HG03571 (cell line): ENCODE measurements at regions not wholly inside any gene's neighbourhood (a gene's known extent, or its start where the extent isn't known, plus 50 kb on each side); places are given as distances from the start of the nearest gene placed in this dataset.

Experiments used
- ATAC-seq: cut with Tn5 transposase; IDR thresholded peaks from one replicate; pipeline ENCODE4 v1.9.1; 2021; ENCODE audit not compliant: unreplicated experiment

- no peak for ATAC-seq
Measured at GRCh38 chr9:82208741-82209450, 220.3 kb downstream of the SPATA31D1 start.

DNA sequence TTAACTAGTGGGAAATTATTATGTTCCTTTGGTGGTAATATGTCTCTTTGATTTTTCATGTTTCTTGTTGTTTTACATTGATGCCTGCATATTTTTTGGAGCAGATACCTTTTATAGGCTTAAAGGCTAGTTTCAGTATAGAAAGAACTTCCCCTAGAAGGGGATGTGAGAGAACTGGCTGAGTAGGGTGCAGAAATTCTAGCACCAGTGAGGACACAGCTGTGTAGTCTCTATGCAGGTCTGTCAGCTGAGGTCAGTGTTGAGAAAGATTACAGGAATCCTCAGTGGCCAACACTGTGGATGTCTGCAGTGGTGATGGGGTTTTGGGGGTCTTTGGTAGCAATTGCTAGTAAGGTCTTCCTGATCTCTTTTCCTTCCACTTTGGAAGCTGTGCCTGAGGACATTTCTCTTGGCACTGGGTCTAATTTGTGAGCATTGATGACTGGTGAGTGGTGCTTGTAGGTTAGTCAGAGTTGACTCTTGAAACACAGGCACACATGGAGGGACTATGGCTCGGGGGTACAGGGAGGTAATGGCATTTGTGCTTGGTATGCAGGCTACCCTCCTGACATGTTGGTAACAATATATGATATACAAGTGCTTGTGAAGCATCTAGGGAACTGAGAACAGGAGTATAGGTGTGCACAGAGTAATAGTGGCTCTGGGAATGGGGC lies 221.4 kb downstream of the SPATA31D1 start:
- ATAC-seq: no peak

- no peak for ATAC-seq
Measured at GRCh38 chr9:82212885-82213284, 224.3 kb downstream of the SPATA31D1 start.

DNA sequence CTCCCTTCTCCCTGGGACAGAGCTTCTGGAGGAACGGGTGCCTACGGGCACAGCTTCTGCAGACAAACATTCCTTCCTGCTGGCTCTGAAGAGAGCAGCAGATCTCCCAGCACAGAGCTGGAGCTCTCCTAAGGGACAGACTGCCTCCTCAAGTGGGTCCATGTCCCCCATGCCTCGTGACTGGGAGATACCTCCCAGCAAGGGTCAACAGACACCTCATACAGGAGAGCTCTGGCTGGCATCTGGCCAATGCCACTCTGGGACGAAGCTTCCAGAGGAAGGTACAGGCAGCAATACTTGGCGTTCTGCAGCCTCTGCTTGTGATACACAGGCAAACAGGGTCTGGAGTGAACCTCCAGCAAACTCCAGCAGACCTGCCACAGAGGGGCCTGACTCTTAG lies 227.9 kb downstream of the SPATA31D1 start:
- no peak for ATAC-seq

DNA sequence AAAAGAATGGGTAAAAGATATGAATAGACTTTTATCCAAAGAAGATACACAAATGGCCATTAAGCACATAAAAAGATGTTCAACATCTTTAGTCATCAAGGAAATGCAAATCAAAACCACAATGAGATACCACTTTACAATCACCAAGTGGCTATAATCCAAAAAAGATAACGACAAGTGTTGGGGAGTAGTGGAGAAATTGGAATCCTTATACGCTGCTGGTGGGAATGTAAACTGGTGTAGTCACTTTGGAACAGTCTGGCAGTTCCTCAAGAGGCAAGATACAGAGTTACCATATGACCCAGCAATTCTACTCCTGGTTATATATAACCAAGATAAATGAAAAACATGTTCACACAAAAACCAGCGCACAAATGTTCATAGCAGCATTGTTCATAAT lies 234.9 kb downstream of the SPATA31D1 start:
- no peak for ATAC-seq

DNA sequence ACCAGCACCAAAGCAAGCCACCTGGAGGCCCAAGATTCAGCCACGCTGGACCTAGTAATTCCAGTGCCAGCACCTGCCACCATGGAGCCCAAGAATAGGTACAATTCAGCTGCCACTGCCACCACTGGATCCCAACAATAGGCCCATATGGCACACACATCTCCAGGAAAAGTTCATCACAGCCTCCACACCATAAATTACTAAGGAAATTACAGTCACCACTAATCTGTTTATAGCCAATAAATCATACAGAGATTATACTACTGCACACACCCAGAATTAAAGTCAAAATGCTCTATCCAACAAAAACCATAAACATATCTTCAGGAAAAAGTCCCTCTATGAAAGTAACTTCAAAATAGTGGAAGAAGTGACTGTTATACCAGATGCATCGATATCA lies 242.8 kb downstream of the SPATA31D1 start:
- no peak for ATAC-seq

DNA sequence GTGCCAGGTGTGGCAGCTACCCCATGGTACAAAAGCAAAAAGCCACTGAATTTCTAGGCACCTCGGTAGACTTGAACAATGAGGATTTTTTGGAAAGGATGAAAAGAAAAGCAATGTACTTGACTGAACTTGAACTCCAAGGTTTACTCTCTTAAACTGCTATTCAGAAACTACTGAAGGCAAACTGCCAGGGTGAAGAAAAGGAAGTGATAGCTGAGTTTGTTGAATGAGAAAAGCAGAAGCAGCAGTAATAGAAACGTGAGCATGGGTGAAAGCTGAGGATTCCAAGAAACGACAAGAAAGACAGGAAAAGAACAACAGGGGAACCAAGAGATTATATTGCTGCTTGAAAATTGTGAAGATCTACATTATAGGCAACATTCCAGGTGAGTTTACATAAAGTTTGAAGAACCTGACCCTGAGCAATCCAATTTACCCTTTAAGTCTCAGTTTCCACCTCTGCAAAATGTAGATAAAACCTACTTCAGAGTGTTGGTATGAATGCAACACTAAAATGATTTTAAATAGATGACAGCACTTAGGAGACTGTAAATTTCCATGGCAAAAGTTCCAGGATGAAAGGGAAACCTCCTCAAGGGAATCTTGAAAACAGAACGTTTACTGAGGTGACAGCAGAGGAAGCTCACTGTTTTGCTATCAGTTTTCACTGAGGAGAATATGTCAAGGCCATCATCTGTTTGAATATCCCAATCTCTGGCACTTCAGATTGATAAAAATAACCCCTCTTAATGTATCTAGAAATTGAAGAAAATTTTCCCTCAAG lies 245.8 kb downstream of the SPATA31D1 start:
- no peak for ATAC-seq

DNA sequence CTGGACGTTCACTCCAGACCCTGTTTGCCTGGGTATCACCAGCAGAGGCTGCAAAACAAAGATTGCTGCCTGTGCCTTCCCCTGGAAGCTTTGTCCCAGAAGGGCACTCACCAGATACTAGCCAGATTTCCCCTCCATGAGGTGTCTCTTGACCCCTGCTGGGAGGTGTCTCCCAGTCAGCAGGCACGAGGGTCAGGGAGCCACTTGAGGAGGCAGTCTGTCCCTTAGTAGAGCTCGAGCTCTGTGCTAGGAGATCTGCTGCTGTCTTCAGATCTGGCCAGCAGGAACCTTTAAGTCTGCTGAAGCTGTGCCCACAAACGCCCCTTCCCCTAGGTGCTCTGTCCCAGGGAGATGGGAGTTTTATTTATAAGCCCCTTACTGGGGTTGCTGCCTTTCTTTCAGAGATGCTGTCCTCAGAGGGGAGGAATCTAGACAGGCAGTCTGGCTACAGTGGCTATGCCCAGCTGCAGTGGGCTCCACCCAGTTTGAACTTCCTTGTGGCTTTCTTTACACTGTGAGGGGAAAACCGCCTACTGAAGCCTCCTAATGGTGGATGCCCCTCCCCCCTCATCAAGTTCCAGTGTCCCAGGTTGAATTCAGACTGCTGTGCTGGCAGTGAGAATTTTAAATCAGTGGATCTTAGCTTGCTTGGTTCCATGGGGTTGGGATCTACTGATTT lies 253.9 kb downstream of the SPATA31D1 start:
- ATAC-seq: no peak

DNA sequence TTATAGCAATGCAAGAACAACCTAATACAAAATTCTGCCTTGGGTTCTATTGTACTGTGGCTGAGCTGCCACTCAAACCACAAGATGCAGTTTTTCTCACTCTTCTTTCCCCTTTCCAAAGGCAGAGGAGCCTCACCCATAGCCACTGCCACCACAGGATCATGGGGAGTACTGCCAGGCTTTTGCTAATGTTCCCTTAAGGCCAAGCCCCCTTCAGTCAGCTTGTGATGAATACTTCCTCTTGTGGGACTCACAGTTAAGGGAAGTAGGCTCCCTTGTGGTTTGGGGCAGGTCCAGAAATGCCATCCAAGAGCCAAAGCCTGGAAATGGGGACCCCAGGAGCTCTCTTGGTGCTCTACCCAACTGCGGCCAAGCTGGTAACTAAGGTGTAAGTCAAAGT lies 258.7 kb downstream of the SPATA31D1 start:
- no peak for ATAC-seq

GRCh38 chr9:82252116-82252515 lies 263.5 kb downstream of the SPATA31D1 start:
- no peak for ATAC-seq

DNA sequence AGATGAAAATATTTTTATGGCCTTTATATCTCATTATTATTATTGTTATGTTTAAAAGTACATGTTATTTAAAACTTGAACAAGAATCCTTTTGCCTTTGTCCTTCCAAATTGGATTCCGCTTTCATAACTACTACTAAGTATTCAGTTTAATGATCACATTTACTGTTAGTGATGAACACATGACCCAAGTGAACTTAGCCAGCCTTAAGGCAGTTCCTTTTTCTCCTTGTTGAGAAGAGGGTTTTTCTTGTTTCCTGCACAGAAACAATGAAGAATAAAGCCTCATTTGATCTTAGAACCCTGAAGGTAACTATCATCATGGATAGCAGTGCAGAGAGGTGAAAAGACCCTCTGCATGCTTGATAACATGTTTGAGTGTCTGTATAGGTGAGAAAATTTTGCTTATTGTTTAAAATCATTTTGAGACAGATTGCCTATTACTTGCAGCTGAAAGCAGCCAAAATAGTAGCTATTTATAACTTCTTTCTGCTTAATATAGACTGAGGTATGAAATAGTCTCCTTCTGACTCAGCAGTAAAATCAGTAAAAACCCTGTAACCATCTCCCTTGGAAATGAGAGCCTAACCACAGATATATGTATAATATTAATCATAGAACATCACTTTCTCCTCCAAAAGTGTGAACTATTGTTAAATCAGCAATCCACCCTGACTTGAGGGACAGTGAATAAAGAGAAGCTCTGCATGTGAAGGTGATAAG lies 266.2 kb downstream of the SPATA31D1 start:
- no peak for ATAC-seq

DNA sequence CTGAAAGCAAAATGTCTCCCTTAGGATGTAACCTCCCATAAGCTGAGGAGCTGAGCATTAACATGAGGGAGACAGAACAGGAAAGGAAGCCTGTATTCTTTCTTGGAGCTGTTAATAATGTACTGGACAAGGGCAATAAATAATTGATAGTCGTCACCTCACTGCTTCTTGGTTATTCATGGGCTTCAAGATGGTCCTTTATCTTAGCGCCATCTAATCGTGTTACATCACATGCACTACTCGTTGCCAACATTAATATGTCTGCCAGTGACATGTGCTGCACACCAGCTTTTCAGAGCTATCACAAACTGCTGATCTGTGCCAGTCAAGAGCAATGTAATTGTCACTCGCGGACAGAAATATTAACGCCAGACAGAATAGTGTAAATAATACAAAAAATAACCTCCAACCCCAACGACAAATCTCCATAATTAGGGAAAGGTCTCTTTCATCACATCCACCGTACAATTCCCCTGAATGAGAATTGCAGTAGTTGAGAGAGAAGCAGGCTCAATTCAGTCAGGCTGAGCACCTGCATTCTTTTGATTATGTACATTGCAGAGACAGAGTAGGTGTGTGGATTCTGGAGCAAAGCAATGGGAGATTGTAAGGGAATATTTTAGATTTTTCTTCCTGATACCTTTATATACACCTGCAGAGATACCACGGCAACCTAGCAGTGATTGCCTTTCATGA lies 267.1 kb downstream of the SPATA31D1 start:
- no peak for ATAC-seq

GRCh38 chr9:82260691-82261090 lies 272.1 kb downstream of the SPATA31D1 start:
- no peak for ATAC-seq

DNA sequence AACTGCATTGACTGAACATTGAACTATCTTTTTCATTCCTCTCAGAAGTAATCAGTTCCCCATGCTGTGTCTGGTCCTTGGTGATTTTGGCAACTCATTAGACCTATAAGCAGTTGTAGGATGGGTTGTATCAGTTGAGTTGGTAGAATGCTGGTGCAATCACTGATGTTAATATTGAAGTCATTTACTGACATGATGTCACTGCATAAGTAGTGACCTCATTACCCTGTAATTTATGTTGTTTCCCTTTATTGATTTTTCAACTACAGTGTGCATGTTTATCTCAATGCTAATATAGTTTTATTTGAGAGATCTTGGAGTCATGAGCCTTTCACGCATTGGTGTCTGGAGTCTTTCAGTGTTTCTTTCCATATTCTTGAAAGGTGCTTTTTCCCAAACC lies 275.0 kb downstream of the SPATA31D1 start:
- no peak for ATAC-seq

DNA sequence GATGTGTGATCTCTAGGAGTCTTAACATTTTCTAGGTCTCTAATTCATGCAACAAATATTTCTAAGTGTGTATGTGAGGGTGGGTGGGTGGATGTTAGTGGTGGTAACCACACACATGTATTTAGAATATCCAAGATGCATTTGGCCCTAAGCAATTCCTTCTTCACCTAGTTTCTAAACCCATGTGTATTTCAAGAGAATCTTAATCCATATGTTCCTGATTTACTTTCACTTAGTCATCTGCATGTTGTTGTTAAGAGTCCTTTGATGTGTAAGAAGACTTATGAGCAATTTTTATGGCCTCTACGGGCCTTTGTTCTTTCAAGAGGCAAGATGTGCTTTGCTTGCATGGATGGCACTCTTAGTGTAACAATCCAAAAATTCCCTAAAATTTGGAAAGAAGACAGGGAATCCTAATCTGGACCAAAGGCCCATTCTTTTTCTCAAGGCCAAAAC lies 282.6 kb downstream of the SPATA31D1 start:
- no peak for ATAC-seq

DNA sequence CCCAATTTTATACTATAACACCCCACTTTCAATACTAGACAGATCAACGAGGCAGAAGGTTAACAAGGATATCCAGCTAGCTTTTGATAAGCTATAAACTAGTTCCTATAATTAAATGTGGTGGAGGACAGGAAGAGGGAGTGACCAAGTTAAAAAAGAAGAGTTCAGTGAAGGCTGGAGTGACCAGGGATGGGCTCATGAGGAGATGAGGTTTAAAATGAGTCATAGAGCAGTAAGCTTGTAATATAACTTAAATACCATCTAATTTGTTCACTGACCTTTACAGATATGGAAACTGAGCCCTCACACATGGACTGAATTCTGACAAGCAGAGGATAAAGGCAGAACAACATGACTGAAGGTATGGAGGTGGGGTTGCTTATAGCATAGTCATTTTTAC lies 284.5 kb downstream of the SPATA31D1 start:
- no peak for ATAC-seq

DNA sequence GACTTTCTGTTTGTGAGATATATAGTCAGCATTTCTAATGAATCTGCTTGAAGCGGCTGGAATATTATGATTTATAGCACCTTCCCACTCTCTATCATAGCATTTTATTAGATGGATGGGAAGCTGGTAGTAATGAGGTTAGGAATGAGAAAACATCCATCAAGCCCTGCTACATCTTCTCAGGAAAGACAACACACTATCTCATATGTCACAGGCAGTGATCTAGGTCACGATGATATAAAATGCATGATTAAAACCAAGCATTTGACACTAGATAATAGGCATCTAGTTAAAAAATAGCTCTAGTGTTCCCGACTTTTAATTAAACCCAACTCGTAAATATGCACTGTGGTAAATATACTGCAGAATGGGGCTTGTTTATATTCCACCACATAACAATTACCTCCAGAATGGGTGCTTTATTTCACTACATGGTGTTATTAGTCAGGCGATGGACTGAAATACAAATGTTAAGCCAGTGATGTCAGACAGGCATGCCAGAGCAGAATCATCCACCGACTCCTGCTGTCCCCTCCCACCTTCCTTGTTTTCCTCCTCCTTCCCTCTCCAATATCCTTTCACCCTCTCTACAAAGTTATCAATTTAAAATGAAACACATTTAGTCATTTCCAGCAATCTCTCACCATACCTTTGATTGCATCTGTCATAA lies 286.8 kb downstream of the SPATA31D1 start:
- no peak for ATAC-seq

GRCh38 chr9:82281066-82281465 lies 292.5 kb downstream of the SPATA31D1 start:
- no peak for ATAC-seq

DNA sequence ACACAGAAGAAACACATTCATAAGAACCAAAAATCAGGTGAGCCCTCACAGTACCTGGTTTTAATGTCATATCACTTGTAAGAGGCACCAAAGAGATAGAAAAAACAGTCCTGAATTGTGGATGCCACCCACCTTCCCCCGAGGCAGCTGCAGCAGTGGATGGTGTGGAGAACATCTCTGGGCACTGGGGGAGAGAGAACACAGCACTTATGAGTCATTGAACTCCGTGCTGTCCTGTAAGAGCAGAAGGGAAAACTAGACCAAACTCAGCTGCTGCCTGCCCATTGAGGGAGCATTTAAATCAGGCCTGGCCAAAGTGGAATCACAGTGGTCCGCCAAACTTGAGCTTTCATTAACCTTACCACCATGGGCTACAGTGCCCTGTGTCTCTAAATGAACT lies 296.2 kb downstream of the SPATA31D1 start:
- ATAC-seq: no peak

GRCh38 chr9:82295181-82295580 lies 306.6 kb downstream of the SPATA31D1 start:
- no peak for ATAC-seq
